ENCODE measurements at regions not wholly inside any gene's neighbourhood (a gene's known extent, or its start where the extent isn't known, plus 50 kb on each side); places are given as distances from the start of the nearest gene placed in this dataset.

GRCh38 chr1:231099311-231099710 lies 59.3 kb upstream of the FAM89A start (continued):
- TF ChIP-seq EP300 (IDR thresholded peaks at IDR 0.05; ENCODE audit: borderline replicate concordance in 1 of 2, low read depth in 2 of 2, low read length in 2 of 2) (no peak), POLR2AphosphoS5 (IDR thresholded peaks at IDR 0.05; ENCODE audit: low read depth, low read length) (no peak), BACH1 (IDR thresholded peaks at IDR 0.05; ENCODE audit: low read length) (no peak), USF2 (IDR thresholded peaks at IDR 0.05; ENCODE audit: low read length) (no peak), ZNF274 (IDR thresholded peaks at IDR 0.05; ENCODE audit: borderline replicate concordance, extremely low read depth, low read length) (no peak)
